HG03521 (cell line): ENCODE measurements at regions not wholly inside any gene's neighbourhood (a gene's known extent, or its start where the extent isn't known, plus 50 kb on each side); places are given as distances from the start of the nearest gene placed in this dataset.
"Not testable (repeated sequence)": the region's sequence is repeated elsewhere in the genome, so short reads cannot be mapped to it uniquely, and the experiment has no call there.

ENCODE experiments used
- ATAC-seq: cut with Tn5 transposase; IDR thresholded peaks from one replicate; pipeline ENCODE4 v1.9.1; 2021; ENCODE audit warnings: mild to moderate bottlenecking, moderate library complexity; ENCODE audit not compliant: unreplicated experiment

DNA sequence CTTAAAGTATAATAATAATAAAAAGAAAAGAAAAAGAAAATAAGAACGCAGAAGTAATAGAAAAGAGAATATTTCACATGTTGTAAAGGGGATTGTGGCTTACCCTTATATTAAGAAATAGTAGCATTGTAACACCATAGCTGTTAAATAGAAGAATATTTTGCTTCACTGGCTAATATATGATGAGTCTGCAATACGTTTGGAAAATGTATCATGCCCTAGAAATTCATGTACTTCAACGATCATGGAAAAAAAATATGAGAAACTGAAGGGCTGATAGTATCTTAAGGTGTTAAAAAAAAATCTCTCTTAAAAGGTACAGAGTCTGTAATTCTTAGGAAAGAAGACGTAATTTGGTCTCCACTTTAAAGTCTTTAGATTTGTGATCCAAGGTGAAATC, 1390.5 kb upstream of the ADGRL2 start:
- no peak for ATAC-seq

DNA sequence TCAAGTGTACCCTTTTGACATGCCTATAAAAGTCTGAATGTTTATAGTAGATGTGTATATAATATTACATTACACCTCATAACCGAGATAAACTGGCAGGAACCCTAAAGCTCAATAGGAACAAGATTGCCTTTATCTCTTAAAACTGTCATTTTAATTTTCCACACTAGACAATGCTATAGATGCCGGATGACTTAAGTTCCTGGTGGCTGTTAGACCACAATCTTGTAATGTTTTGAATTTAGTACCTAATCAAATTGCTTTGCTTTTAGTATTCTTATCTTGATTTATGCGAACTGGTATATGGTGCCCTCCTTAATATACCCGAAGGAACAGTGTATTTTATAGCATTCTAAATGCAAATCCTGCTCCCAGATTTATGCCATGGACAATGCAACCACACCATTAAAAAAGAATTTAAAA, 1397.0 kb upstream of the ADGRL4 start:
- ATAC-seq = no peak

DNA sequence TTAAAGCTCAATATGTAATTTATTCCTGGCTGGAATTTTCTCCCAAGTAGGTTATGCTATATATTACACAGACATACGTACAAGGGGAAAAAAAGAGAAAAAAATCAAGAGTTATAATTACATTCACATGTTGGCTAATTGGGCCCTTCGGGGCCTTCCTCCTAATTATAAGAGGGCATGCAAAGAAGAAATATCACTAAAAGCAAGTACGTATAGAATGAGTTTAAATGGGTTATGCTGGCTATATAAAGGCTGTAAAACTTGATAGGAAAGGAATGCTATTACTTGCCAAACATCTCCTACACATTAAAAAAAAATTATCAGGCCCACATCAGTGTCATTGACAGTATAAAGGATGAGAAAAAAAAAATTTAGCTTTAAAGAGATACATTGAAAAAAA, 1396.1 kb upstream of the ADGRL4 start:
- no peak for ATAC-seq

DNA sequence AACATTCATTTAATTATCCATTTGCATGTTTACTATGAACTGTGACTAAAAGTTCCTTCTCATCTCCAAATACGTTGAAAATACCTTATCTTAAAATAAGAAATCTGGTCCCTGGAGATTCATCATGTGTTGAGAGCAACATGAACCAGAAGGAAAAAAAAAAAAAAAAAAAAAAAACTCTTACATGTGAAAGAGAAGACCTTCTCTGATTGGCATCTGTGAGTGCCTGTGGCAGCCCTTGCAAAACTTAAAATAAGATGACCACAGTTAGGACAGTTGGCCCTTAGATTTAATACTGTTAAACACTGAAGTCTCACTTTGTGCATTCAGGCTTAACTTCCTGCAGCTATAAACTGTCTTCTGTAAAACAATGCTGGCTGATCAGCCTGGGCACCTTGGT, 1395.2 kb upstream of the ADGRL4 start:
- ATAC-seq = no peak

DNA sequence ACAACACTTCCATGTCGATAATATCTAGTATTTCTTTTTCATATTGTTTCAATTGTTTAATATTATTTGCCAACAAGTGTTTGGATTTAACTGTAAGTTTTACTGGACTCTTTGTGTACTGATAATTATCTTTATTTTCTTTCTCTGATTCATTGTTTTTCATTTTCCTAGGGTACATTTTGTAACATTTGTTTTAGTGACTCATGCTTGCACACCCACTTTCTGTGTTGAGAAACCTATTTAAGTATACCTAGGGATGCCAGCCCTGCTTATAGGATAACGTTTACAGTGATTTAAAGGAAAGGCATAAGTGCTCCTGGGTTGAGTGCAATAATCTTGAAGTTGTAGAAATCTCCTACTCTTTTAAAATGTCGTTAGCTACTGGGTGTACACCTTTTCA, 1386.0 kb upstream of the ADGRL4 start:
- no peak for ATAC-seq

DNA sequence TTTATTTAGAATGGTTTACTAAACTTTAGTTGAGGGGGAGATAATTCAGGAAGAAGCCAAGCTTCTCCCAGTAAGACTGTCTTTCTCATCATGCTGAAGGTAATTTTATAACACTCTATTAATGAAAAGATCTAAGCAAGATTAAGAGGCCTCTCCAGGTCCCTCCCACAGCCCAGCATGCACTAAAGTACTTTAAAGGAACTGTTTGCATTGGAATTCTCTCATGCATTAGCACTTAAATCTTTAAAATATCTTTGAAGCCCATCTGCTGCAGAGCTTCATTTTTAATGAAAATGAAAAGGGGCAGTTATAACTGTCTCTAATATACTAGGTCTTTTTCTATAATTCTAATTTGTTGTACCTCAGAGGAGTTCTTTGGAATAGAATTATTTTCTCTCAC, 1379.1 kb upstream of the ADGRL4 start:
- ATAC-seq = no peak

DNA sequence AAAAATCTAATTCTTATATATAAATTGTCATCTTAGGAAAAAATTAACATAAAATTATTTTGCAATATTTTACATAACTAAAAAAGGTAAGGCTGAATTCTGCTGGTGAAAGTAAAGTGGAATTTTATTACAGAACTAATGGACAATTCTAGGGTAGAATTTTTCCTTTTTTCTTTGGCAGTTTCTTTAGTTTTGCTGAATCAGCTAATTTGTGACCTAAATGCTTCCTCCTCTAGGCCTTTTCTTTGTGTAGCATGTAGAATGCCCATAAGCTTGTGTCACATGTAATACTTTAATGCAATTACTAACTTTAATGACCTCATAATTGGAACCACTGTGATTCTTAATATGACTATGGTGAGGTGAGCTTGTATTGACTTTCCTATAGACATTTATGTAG, 1378.4 kb upstream of the ADGRL4 start:
- ATAC-seq = no peak

DNA sequence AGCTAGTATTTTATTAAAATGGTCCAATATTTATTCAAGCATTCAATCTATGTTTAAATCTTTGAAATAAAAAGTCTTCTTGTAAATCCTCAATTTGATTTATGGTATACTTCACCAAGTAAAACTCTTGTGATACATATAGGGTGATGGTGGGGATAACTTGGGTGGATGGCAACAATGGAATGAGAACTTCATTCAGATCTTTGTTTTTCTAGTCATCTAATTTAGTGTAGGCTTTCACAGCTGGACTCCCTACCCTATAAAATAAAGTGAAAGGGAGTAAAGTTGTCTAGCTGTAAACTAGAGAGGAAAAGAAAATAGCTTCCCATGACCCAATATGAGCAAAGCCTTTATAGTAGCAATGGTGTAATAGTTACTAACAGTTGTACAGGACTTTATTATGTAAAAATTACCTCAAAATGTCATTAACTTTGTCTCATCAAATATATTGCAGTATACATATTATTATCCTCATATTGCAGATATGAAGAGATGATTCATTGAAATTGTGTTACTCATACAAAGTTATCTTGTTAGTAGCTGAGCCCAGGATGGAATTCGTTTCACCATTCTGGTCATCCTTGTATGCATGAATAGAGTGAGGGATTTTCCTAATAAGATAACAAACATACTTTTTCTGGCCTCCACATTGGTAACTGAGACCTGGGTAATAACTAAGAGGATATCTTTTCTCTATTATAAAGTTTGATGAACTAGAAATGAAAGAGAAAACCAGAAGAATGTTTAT, 1377.7 kb upstream of the ADGRL4 start:
- no peak for ATAC-seq

DNA sequence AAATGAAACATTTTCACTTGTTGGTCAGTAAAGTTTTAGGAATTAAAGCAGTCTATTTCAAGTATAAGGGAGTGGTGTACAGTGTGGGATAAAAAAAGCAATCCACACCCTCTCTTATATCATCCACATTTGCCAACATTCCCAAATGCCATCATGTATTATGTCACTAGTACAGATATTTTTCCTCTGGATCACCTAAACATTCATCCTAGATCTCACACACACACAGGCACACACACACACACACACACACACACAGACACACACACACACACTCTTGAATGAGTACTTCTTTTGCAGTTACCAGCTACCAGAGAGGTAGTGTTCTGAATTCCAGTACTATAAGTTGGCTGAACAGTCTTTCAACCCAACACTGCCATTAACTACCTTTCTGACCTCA, 1369.1 kb upstream of the ADGRL4 start:
- ATAC-seq = no peak

DNA sequence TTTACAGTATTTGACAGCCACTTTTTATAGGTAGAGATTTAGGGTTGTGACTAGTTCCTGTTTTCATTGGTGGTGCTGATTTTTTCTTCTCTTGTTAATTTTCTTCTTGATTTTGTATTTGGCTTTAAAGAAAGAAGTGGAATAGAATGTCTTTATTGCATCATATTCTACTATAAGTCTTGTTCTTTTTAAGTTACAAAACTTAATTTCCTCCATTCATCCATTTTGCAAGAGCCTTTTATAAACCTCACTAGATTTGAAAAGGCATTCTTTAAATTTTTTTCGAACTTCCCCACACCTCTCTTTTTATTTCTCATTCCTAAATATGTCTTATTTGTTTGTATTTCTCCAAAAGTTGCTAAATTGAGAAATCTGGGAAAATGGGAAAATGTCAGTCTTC, 1368.6 kb upstream of the ADGRL4 start:
- no peak for ATAC-seq

DNA sequence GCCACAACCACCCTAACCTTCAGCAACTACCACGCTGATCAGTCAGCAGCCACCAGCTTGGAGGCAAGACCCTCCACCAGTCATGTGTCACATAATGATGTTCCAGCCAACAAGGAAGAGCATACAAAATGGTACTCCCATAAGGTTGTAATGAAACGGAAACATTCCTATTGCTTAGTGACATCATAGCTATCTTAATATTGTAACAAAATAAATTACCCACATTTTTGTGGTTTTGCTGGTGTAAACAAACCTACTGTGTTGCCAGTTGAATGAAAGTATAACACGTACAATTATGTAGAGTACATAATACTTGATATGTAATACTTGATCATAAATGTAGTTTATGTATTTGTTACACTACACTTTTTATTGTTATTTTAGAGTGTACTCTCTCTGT, 1363.2 kb upstream of the ADGRL4 start:
- ATAC-seq = no peak

DNA sequence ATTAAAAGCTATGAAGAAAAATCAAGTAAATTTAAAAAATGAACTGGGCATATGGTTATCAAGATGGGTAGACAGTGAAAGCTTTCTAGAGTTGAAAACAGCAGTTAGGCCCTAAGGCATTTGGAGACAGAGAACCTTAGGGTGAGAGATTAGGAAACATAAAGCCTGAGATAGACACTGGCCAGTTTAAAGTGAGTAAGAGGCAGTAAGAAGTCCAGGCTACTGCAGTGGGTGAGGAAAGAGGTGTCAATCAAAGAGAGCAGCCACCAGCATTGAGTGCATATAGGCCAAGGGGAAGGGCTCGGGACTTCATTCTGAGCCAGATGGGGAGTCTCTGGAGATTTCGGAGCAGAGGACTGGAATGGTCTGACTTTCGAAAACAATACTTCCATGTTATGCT, 1360.5 kb upstream of the ADGRL4 start:
- no peak for ATAC-seq

DNA sequence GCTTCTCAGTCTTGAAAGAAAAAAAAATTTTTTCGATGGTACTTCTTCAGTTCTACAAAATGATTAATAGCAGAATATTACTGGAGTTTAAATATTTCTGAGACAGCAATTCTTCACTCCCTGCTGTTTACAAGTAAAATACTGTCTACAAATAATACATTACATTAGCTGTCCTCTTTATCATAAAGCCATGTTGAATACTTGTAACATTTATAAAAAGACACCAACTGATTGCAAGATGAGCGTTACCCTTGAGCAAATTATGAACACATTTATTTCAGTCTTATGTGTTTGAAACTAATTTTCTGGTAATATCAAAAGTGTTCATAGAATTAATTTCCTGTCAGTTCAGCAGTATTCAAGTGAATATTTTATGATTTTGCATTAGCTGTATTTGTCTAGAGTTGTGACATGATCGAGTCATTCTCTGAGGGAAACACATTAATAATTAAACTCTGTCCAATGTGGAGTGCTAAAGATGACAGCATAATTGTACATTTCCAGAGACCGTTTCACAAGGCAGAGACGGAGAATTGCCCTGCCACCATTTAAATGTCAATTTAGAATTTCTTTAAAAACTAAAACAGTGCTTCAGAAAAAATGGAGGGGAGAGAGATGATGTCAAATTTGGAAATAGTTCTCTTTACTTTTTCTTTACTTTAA, 1359.0 kb upstream of the ADGRL4 start:
- no peak for ATAC-seq

DNA sequence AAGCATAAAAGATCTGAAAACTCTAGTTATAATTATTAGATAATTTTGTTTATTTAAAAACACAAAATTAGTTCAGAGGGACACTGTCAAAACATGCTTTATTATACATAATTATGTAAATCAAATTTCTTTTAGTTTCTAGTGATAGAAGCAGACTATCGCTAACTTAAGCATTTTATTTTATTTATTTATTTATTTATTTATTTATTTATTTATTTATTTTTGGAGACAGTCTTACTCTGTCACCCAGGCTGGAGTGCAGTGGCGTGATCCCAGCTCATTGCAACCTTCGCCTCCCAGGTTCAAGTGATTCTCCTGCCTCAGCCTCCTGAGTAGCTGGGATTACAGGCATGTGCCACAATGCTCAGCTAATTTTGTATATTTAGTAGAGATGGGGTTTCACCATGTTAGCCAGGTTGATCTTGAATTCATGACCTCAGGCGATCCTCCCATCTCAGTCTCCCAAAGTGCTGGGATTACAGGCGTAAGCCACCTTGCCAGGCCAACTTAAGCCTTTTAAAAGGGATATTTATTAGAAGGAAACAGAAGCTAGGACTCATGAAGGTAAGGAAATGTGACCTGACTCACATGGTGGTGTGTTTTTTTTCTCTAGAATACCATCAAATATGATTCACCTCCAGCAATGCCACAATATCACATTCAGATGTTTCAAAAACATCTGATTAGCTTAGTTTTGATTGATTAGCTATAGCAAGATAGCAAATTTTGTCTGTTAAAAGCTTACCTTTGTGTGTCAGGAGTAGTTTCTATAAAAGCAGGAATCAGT, 1357.4 kb upstream of the ADGRL4 start:
- no peak for ATAC-seq

DNA sequence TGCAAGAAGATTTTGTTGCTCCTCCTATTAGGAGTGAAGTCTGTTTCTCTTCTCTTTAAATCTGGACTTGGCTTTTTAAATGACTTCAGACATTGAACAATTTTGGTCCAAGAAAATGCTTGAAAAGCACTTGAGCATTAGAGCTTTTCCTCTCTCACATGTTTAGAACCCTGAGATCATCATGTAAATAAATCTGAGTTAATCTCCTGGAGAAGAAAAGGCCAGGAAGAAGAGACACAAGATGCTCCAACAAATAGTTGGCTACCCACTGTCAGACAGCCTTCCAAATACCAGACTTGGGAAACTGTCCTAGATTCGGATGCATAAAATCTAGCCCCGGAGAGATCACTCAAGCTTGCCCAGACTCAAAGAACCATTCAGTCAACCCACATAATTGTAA, 1353.1 kb upstream of the ADGRL4 start:
- no peak for ATAC-seq

DNA sequence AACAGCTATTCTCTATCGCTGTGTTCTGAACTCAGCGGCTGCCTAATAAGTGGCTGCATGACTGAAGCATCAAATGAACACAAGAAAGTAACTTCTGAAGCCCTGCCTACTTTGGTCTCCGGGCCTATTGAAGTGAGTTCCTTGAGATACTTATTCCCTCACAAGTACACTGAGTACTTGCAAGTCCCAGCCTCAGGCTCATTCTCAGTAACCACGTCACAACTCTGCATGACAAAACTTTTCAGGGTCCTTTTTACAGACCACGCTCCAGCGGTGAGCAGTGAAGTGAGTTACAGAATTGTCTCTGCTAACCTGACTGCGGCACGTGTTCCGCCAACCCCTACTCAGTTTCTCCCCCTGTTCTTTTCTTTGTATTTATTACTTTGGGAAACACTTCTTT, 1342.7 kb upstream of the ADGRL4 start:
- no peak for ATAC-seq

DNA sequence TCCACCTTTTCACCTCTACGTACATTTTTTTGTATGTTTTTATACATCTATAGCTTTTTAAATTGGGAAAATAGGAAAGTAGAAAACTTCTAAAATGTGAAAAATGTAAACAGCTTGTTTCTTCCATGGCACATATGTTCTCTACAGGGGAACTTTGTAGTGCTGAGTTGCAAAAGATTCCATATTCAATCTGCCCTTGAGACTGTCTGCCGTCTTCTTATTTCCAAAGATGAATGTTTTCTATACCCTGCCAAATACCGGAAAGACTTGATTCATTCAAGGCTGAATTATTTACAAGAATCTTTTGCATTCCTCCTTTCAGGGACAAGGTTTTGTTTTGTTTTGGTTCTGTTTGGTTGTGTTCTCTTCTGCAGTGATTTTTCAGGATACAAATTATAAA, 1334.5 kb upstream of the ADGRL4 start:
- no peak for ATAC-seq

DNA sequence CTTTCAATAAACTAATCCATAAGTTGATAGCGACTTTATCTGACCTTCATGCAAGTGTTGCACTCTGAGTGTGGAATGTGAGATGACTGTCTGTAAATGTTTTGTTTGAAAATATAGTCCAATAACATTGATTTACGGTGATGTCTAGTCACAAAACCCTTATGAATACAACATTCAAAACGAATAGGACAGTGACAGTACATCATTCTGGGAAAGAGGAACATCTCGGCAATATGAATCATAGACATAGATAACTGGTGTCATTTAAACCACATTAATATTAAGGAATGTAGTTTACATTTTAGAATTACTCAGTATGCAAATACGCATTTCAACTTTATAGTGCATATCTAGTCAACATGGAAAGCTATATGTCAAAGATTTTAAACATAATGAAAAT, 1311.6 kb upstream of the ADGRL4 start:
- ATAC-seq = no peak

DNA sequence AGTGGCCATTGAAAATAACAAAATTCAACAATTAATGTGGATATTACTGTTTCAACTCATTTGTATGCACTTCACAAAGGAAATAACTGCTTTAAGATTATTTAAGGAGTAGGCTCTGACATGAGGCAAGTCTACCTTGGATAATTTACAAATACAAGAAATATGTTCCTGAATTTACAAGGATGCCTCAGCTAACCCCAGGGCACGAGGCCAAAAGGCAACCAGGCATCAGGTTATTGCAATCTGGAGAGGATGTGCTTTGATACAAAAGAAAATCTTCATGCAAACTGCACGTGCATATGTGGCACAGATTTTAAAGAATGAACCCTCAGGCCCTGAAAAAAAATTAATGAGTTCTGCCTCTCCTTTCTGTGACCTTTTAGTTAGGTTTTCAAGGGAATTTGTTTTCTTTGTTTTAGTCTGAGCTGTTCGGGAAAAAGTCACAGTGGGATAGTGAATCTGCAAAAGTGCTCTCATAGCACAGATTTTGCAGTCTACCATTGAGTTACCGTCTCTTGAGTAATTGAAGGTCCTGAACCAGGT, 1304.2 kb upstream of the ADGRL4 start:
- no peak for ATAC-seq

DNA sequence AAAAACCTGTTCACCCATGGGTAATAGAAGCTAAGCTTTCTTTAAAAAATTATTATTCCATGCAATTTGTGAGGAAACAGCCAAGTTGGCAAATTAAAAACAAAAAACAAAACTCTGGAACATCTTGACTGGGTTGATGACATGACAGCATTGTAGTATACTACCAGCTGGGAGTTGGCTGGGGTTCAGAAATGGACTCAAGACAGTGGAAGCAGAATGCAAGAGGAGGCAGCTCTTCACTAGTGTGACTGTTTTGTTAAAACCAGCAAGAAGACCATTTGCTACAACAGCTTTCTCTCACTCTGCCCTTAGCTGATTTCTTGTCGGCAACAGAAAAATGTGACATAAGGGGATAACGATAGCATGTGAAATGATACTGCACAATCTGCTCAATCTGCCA, 1298.9 kb upstream of the ADGRL4 start:
- ATAC-seq = no peak

DNA sequence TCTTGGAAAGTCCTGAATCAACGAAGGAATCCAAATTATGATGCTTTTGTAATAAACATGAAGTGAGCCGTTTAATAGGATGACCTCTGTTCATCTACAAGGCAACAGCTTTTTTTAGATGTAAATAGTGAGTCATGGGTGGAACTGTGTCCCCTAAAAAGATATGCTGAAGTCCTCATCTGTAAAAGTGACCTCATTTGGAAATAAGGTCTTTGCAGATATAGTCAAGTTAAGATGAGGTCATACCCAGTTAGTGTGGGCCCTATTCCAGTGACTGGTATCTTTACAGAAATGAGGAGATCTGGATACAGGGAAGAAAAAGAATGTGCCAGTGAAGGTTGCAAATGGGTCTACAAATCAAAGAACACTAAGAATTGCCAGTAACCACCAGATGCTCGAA, 1287.3 kb upstream of the ADGRL4 start:
- ATAC-seq = no peak

DNA sequence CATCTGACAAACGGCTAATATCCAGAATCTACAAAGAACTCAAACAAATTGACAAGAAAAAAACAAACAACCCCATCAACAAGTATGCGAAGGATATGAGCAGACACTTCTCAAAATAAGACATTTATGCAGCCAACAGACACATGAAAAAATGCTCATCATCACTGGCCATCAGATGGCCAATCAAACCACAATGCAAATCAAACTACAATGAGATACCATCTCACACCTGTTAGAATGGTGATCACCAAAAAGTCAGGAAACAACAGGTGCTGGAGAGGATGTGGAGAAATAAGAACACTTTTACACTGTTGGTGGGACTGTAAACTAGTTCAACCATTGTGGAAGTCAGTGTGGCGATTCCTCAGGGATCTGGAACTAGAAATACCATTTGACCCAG, 1282.2 kb upstream of the ADGRL4 start:
- ATAC-seq = not testable (repeated sequence)
